A549 (cell line): ENCODE measurements at regions not wholly inside any gene's neighbourhood (a gene's known extent, or its start where the extent isn't known, plus 50 kb on each side); places are given as distances from the start of the nearest gene placed in this dataset.

ENCODE experiments used
- ATAC-seq, 2 experiments: fragments of 200-7000 bp in 1 of 2; fragments of >200 bp in 1 of 2; cut with Nextera tagmentation in 1 of 2; cut with Tn5 transposase in 1 of 2; 3 replicates each; pipeline versions ENCODE4 v1.8.0 to v1.9.1; 2018 to 2020; ENCODE audit warnings: mild to moderate bottlenecking in 1 of 2, moderate library complexity in 1 of 2
- CTCF ChIA-PET: fragments of 300-600 bp; sonication (Branson Sonifier 250); formaldehyde crosslinking; extraction: SDS; loops from one replicate; lab custom pipeline; 2021; ENCODE audit warnings: antibody characterized with exemption, inconsistent platforms; lab: Yijun Ruan, JAX
- POLR2A ChIA-PET: fragments of 350-600 bp; formaldehyde crosslinking; extraction: SDS; loops from one replicate; lab custom pipeline; 2021; ENCODE audit warnings: antibody characterized with exemption, inconsistent platforms; lab: Yijun Ruan, JAX
- DNase-seq, 2 experiments: peaks; one replicate each; pipeline versions ENCODE4 v3.0.0 to v3.0.0-alpha.2; 2011 to 2016; ENCODE audit warnings: low read depth in 1 of 2, low spot score in 1 of 2
- FAIRE-seq: peaks from 2 replicates; lab custom pipeline; 2011; peaks lifted over from hg19 to GRCh38; lab: Jason Lieb, UNC
- H3K27ac ChIP-seq, 2 experiments: fragments of >200 bp; sonication (Bioruptor Twin); formaldehyde crosslinking; 3 replicates each; pipeline ENCODE4 v1.5.1; 2016 to 2017
- H3K4me1 ChIP-seq: fragments of >200 bp; sonication (Bioruptor Twin); formaldehyde crosslinking; 3 replicates; pipeline ENCODE4 v1.6.1; 2016
- H3K4me2 ChIP-seq: fragments of >200 bp; sonication (Bioruptor Twin); formaldehyde crosslinking; 3 replicates; pipeline ENCODE4 v1.6.1; 2016
- H3K4me3 ChIP-seq: fragments of >200 bp; sonication (Bioruptor Twin); formaldehyde crosslinking; 3 replicates; pipeline ENCODE4 v1.5.1; 2016
- H3K9me3 ChIP-seq: fragments of >200 bp; sonication (Bioruptor Twin); formaldehyde crosslinking; 3 replicates; pipeline ENCODE4 v1.6.1; 2016
- ATOH8 ChIP-seq: fragments of 250-450 bp; sonication (Bioruptor Pico); IDR thresholded peaks from 2 replicates; pipeline ENCODE4 v1.5.0; 2020; ENCODE audit warnings: low read depth, mild to moderate bottlenecking, moderate library complexity
- EHMT2 ChIP-seq: fragments of 200-600 bp; sonication (generic); IDR thresholded peaks from 2 replicates; pipeline ENCODE4 v1.6.1; 2016; ENCODE audit warnings: antibody characterized with exemption, low read depth, mild to moderate bottlenecking, moderate library complexity
- EP300 ChIP-seq, 2 experiments: fragments of >200 bp; sonication (Bioruptor Twin); formaldehyde crosslinking; IDR thresholded peaks; 2 replicates in 1 of 2; 3 replicates in 1 of 2; pipeline ENCODE4 v1.6.1; 2016 to 2017
- ESRRA ChIP-seq: fragments of 150-350 bp; IDR thresholded peaks from 2 replicates; pipeline ENCODE4 v1.6.1; 2014; ENCODE audit warnings: mild to moderate bottlenecking, low read length, borderline replicate concordance
- HDAC2 ChIP-seq: fragments of 200-600 bp; sonication (generic); IDR thresholded peaks from 2 replicates; pipeline ENCODE4 v1.6.1; 2016
- HEYL ChIP-seq: fragments of 250-450 bp; sonication (Bioruptor Pico); IDR thresholded peaks from 2 replicates; pipeline ENCODE4 v1.8.0; 2021; ENCODE audit warnings: mild to moderate bottlenecking, moderate library complexity
- HOXB13 ChIP-seq: fragments of 250-450 bp; sonication (Bioruptor Pico); IDR thresholded peaks from 2 replicates; pipeline ENCODE4 v1.5.0; 2020; ENCODE audit warnings: low read depth, mild to moderate bottlenecking, moderate library complexity
- HOXB5 ChIP-seq: fragments of 250-450 bp; sonication (Bioruptor Pico); IDR thresholded peaks from 2 replicates; pipeline ENCODE4 v1.5.0; 2020; ENCODE audit warnings: mild to moderate bottlenecking, moderate library complexity
- KDM1A ChIP-seq: fragments of 200-600 bp; sonication (generic); IDR thresholded peaks from 2 replicates; pipeline ENCODE4 v1.6.1; 2016; ENCODE audit warnings: low read depth, mild to moderate bottlenecking
- MAFK ChIP-seq: fragments of 450-650 bp; IDR thresholded peaks from 2 replicates; pipeline ENCODE4 v1.6.1; 2014; ENCODE audit not compliant: partially characterized antibody
- MAZ ChIP-seq: fragments of 150-350 bp; IDR thresholded peaks from 2 replicates; pipeline ENCODE4 v1.6.1; 2014; ENCODE audit warnings: antibody characterized with exemption, low read depth, low read length, borderline replicate concordance
- MYC ChIP-seq: IDR thresholded peaks from 2 replicates; pipeline ENCODE4 v1.6.1; 2012; ENCODE audit warnings: mild to moderate bottlenecking, inconsistent platforms, low read length, improper control_type of control experiment, borderline replicate concordance
- NFE2L2 ChIP-seq: fragments of 150-350 bp; conservative IDR thresholded peaks from 2 replicates; pipeline ENCODE4 v1.6.1; 2014; ENCODE audit warnings: low read length
- NPAS2 ChIP-seq: fragments of 250-450 bp; sonication (Bioruptor Pico); IDR thresholded peaks from 2 replicates; pipeline ENCODE4 v1.8.0; 2022; ENCODE audit warnings: mild to moderate bottlenecking, moderate library complexity, borderline replicate concordance
- NR3C1 ChIP-seq: fragments of >200 bp; sonication (Bioruptor Twin); formaldehyde crosslinking; IDR thresholded peaks from 3 replicates; pipeline ENCODE4 v1.6.1; 2017
- POLR2AphosphoS2 ChIP-seq: conservative IDR thresholded peaks from 2 replicates; pipeline ENCODE4 v1.6.1; 2012; ENCODE audit warnings: low read length, improper control_type of control experiment, inconsistent platforms
- RARB ChIP-seq: fragments of 250-450 bp; sonication (Bioruptor Pico); IDR thresholded peaks from 2 replicates; pipeline ENCODE4 v1.8.0; 2021; ENCODE audit warnings: mild to moderate bottlenecking, moderate library complexity
- RCOR1 ChIP-seq: fragments of 150-350 bp; IDR thresholded peaks from 2 replicates; pipeline ENCODE4 v1.6.1; 2014; ENCODE audit warnings: antibody characterized with exemption, low read length, low read depth
- TFCP2L1 ChIP-seq: fragments of 250-450 bp; sonication (Bioruptor Pico); IDR thresholded peaks from 2 replicates; pipeline ENCODE4 v1.5.0; 2021; ENCODE audit warnings: mild to moderate bottlenecking
- TP53 ChIP-seq: fragments of 250-450 bp; sonication (Bioruptor Pico); IDR thresholded peaks from 2 replicates; pipeline ENCODE4 v1.5.0; 2021; ENCODE audit warnings: mild to moderate bottlenecking, moderate library complexity
- ZFP36 ChIP-seq: fragments of 450-650 bp; IDR thresholded peaks from 2 replicates; pipeline ENCODE4 v1.6.1; 2014; ENCODE audit warnings: borderline replicate concordance; ENCODE audit not compliant: partially characterized antibody
- ZNF302 ChIP-seq: fragments of 250-450 bp; sonication (Bioruptor Pico); IDR thresholded peaks from 2 replicates; pipeline ENCODE4 v1.9.0; 2021; ENCODE audit warnings: inconsistent platforms, mild to moderate bottlenecking, moderate library complexity
- ZSCAN20 ChIP-seq: fragments of 250-450 bp; sonication (Bioruptor Pico); IDR thresholded peaks from 2 replicates; pipeline ENCODE4 v1.8.0; 2022; ENCODE audit warnings: mild to moderate bottlenecking, moderate library complexity
- WGBS: methylation state at CpG from one replicate; pipeline ENCODE4 v1.1.6; 2017; ENCODE audit errors: missing lambda C conversion rate; 5-methylcytosine and 5-hydroxymethylcytosine counted together
- TF ChIP-seq, protein P1 (sequence below): fragments of 200-600 bp; sonication (generic); IDR thresholded peaks from 2 replicates; pipeline ENCODE4 v1.6.1; 2016; ENCODE audit warnings: antibody characterized with exemption, mild to moderate bottlenecking, moderate library complexity
- TF ChIP-seq, protein P2 (sequence below): fragments of >200 bp; sonication (Bioruptor Twin); formaldehyde crosslinking; IDR thresholded peaks from 3 replicates; pipeline ENCODE4 v1.6.1; 2016
- TF ChIP-seq, protein P3 (sequence below): fragments of >200 bp; sonication (Bioruptor Twin); formaldehyde crosslinking; IDR thresholded peaks from 2 replicates; pipeline ENCODE4 v1.6.1; 2016

DNA sequence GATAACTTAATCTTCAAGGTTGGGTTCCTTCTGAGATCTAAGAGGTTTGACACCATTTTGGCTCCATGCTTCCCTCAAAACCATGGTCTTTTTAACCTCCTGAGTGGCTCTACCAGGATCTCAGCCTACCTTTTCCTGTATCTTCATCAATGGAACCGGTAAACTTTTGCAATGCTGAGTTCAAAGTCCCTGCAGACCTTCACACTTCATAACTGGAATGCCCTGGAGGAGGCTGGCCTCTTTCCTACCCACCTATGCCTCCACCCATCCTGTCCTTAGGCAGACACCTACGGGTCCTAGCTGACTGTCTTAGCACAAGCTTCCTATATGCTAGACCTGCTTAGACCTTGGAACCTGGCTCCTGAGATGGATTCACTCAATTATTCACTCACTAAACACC lies 89.5 kb upstream of the EEA1 start:
- WGBS = 33% methylated on average over 2 of the region's 2 CpGs
- H3K4me1 ChIP-seq = no peaks in the 10 kb centered on the region
- ATAC-seq (no peak), FAIRE-seq (no peak), DNase-seq (no peak)
- TF ChIP-seq MYC = no peak
- no peak for TF ChIP-seq MAFK
- TF ChIP-seq KDM1A = no peak
- TF ChIP-seq ESRRA = no peak
- no peak for TF ChIP-seq RCOR1
- TF ChIP-seq NFE2L2 = no peak
- no peak for TF ChIP-seq ZNF302 (CRISPR knock-in tag)
- POLR2A ChIA-PET = no interaction called here
- CTCF ChIA-PET = interaction anchor here (0.6 to 2.7 kb wide), 3 partner anchors 9 to 31 kb away, joined by 3 to 13 read pairs (median 5); no protein-coding TSS in a partner anchor
- no peak overlapping the region for H3K4me3 ChIP-seq
- no peaks in the 10 kb centered on the region for H3K9me3 ChIP-seq
- no peak overlapping the region for H3K4me2 ChIP-seq
- no peak overlapping the region for H3K27ac ChIP-seq

GRCh38 chr12:93019212-93019927 lies 90.3 kb upstream of the EEA1 start:
- ATAC-seq (no peak), FAIRE-seq (no peak), DNase-seq (no peak)
- no peak overlapping the region for H3K4me3 ChIP-seq
- TF ChIP-seq HDAC2 = no peak
- no peak for TF ChIP-seq NR3C1
- TF ChIP-seq ZFP36 = no peak
- TF ChIP-seq EP300 (IDR thresholded peaks at IDR 0.05) = no peak
- TF ChIP-seq HEYL (CRISPR knock-in tag) = no peak
- no peak for TF ChIP-seq HOXB13 (CRISPR knock-in tag)
- TF ChIP-seq, protein P1, sequence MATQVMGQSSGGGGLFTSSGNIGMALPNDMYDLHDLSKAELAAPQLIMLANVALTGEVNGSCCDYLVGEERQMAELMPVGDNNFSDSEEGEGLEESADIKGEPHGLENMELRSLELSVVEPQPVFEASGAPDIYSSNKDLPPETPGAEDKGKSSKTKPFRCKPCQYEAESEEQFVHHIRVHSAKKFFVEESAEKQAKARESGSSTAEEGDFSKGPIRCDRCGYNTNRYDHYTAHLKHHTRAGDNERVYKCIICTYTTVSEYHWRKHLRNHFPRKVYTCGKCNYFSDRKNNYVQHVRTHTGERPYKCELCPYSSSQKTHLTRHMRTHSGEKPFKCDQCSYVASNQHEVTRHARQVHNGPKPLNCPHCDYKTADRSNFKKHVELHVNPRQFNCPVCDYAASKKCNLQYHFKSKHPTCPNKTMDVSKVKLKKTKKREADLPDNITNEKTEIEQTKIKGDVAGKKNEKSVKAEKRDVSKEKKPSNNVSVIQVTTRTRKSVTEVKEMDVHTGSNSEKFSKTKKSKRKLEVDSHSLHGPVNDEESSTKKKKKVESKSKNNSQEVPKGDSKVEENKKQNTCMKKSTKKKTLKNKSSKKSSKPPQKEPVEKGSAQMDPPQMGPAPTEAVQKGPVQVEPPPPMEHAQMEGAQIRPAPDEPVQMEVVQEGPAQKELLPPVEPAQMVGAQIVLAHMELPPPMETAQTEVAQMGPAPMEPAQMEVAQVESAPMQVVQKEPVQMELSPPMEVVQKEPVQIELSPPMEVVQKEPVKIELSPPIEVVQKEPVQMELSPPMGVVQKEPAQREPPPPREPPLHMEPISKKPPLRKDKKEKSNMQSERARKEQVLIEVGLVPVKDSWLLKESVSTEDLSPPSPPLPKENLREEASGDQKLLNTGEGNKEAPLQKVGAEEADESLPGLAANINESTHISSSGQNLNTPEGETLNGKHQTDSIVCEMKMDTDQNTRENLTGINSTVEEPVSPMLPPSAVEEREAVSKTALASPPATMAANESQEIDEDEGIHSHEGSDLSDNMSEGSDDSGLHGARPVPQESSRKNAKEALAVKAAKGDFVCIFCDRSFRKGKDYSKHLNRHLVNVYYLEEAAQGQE = no peak
- no peak for TF ChIP-seq RARB (CRISPR knock-in tag)
- TF ChIP-seq MAZ = no peak
- no peak for TF ChIP-seq ATOH8 (CRISPR knock-in tag)
- TF ChIP-seq TFCP2L1 (CRISPR knock-in tag) = no peak
- no peak for TF ChIP-seq TP53
- no peak for TF ChIP-seq HOXB5 (CRISPR knock-in tag)
- TF ChIP-seq, protein P2, sequence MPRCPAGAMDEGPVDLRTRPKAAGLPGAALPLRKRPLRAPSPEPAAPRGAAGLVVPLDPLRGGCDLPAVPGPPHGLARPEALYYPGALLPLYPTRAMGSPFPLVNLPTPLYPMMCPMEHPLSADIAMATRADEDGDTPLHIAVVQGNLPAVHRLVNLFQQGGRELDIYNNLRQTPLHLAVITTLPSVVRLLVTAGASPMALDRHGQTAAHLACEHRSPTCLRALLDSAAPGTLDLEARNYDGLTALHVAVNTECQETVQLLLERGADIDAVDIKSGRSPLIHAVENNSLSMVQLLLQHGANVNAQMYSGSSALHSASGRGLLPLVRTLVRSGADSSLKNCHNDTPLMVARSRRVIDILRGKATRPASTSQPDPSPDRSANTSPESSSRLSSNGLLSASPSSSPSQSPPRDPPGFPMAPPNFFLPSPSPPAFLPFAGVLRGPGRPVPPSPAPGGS = no peak
- no peak for TF ChIP-seq RCOR1
- TF ChIP-seq, protein P3, sequence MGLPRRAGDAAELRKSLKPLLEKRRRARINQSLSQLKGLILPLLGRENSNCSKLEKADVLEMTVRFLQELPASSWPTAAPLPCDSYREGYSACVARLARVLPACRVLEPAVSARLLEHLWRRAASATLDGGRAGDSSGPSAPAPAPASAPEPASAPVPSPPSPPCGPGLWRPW = no peak
- no peak for TF ChIP-seq POLR2AphosphoS2
- TF ChIP-seq EHMT2 = no peak
- TF ChIP-seq NPAS2 (CRISPR knock-in tag) = no peak
- no peak for TF ChIP-seq ZSCAN20 (CRISPR knock-in tag)
- H3K27ac ChIP-seq = no peak overlapping the region
- POLR2A ChIA-PET = no interaction called here
- H3K9me3 ChIP-seq = no peaks in the 10 kb centered on the region
- no peaks in the 10 kb centered on the region for H3K4me1 ChIP-seq
- CTCF ChIA-PET = interaction anchor here (0.7 to 2.7 kb wide), 3 partner anchors 9 to 32 kb away, joined by 3 to 13 read pairs (median 5); no protein-coding TSS in a partner anchor
- WGBS = 70% methylated on average over 9 of the region's 9 CpGs
- no peak overlapping the region for H3K4me2 ChIP-seq
